LHCN-M2 (cell line): ENCODE measurements at regions not wholly inside any gene's neighbourhood (a gene's known extent, or its start where the extent isn't known, plus 50 kb on each side); places are given as distances from the start of the nearest gene placed in this dataset.

ENCODE experiments used
- DNase-seq: peaks from one replicate; pipeline ENCODE4 v3.0.0-alpha.2; 2012; ENCODE audit warnings: low read depth

DNA sequence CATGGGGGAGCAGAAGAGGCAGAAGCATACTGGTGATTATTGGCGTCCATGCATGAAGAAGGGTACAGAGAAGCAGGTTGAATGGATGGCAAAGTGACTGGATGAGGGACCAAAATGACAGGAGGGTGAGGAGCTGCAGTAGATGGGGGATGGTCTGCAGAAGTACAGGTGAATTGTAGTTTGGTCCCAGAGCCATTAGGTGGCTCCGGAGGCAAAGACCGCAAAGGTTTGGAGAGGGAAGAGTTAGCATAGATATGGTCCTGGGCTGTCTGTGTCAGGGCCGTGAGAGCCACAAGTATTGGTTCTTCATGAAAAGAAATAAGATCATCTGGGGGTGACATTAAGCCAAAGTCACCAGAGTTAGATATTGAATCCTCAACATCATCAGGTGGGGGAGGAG is 59.0 kb upstream of the ZNF726 start:
- DNase-seq: no peak

DNA sequence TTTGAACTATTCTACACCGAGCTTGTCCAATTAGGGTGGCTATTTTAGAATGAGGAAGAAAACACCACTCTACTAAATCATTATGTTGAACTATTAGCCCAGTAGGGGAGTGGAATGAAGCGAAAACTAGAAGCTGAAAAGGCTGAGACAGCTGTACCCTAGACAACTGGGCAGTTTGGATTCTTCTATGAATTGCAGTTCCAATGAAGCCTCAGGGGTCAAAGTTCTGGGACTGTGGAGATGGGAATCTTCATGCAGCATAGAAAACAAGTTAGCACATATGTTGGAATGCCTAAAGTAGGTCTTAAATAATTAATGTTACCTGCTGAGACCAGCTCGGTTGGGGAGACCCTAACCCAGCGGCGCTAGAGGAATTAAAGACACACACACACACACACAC is 62.7 kb upstream of the ZNF726 start:
- DNase-seq: no peak

DNA sequence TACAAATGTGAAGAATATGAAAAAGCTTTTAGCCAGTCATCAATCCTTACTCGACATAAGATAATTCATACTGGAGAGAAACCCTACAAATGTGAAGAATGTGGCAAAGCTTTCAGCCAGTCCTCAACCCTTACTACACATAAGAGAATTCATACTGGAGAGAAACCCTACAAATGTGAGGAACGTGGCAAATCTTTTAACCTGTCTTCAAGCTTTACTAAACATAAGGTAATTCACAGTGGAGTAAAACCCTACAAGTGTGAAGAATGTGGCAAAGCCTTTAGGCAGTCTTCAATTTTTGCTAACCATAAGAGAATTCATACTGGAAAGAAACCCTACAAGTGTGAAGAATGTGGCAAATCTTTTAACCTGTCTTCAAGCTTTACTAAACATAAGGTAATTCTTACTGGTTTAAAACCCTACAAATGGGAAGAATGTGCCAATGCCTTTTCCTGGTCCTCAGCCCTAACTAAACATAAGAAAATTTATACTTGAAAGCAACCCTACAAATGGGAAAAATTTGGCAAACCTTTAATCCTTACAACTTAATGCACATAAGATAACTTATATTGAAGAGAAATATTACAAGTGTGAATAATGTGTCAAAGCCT is 74.1 kb upstream of the ZNF681 start:
- DNase-seq: no peak

DNA sequence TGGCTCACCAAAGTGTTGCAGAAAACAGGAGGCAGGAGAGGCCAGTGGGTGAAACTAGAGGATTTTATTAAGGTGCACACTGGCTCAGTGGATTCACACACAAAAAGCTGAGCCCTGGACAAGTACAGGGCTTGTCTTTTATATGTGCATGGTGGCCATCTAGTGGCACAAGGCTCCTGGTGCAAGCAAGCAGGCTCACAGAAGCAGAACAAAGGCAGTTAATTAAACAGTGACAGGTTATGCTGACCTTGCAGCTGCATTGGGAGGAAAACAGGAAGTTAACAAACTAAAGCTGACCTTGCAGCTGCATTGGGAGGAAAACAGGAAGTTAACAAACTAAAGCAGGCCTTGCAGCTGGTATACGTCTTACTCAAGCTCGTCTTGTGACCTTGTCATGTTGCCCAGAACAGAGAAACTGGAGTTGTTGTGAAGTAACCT is 65.3 kb upstream of the ZNF681 start:
- DNase-seq: peak; percentile 11

DNA sequence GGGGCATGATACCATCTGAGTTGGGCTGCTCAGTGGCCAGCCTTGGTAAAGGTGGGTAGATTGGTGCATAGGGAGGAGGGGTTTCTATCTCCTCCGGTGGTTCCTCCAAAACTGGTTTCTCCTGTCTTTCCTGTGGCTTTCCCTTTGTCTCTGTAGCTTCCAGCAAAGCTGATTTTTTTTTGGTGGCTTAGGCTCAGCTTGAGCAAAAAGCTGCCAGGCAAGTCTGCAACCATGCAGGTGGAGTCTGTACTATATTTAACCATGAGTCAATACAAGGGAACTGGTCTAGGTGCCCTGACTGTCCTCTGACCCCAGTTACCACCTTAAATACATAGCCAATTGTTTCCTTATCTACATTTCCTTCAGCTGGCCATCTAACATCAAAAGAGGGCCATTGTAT is 64.0 kb upstream of the ZNF681 start:
- no peak for DNase-seq

DNA sequence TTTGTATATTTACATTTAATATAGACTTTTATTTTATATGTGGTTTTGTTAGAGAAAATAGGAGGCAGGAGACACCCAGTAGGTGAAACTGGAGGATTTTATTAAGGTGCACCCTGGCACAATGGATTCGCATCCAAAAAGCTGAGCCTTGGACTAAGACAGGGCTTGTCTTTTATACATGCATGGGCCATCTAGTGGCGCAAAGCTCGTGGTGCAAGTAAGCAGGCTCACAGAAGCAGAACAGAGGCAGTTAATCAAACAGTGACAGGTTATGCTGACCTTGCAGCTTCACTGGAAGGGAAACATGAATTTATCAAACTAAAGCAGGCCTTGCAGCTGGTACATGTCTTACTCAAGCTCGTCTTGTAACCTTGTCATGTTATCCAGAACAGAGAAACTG is 58.8 kb upstream of the ZNF681 start:
- DNase-seq: peak; percentile 17

DNA sequence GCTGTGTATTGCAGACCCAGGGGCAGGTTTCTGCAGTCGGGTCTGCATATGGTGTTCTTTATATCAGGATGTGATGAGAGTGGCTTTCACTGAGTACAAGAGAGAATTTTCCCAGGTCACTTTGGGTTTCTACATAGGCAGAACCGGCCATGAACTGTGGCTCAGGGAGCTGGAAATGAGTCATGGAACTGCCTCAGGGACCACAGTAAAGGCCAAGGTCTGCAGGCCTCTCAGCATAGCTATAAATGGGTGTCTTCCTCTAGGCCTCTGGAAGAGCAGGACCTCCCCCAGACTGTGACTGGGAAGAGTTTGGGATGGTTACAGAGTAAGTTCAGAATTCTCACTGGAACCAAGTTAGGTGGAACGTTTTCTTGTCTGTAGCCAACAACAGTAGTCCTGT is 51.8 kb upstream of the ZNF681 start:
- DNase-seq: no peak
